MCF 10A (cell line): ENCODE measurements at regions not wholly inside any gene's neighbourhood (a gene's known extent, or its start where the extent isn't known, plus 50 kb on each side); places are given as distances from the start of the nearest gene placed in this dataset.

Experiments
- BruUV-seq: library from RNA; stranded (reverse); fragments of 400-500 nt; replicated peaks from 2 replicates; lab custom pipeline; 2021; lab: Mats Ljungman, UMichigan
- CTCF ChIA-PET: fragments of 300-600 bp; sonication (Branson Sonifier 250); formaldehyde crosslinking; extraction: SDS; loops from one replicate; lab custom pipeline; 2021; ENCODE audit warnings: antibody characterized with exemption, inconsistent platforms; lab: Yijun Ruan, JAX
- POLR2A ChIA-PET: fragments of 300-600, 350-650 bp; sonication (Branson Sonifier 250); formaldehyde crosslinking; extraction: SDS; loops from one replicate; lab custom pipeline; 2020; ENCODE audit warnings: antibody characterized with exemption, inconsistent platforms; lab: Yijun Ruan, JAX
- DNase-seq: peaks from one replicate; pipeline ENCODE4 v3.0.0-alpha.2; 2018; ENCODE audit not compliant: unreplicated experiment
- H3K27ac Mint-ChIP-seq: one replicate; pipeline ENCODE4 v1.8.0; 2022; ENCODE audit warnings: mild to moderate bottlenecking, low read depth, mixed read lengths; ENCODE audit not compliant: unreplicated experiment
- H3K27me3 Mint-ChIP-seq: one replicate; pipeline ENCODE4 v1.8.0; 2022; ENCODE audit warnings: mixed read lengths; ENCODE audit not compliant: insufficient read depth, unreplicated experiment
- H3K36me3 Mint-ChIP-seq: one replicate; pipeline ENCODE4 v1.8.0; 2022; ENCODE audit warnings: mild to moderate bottlenecking, moderate library complexity, mixed read lengths; ENCODE audit not compliant: insufficient read depth, unreplicated experiment
- H3K4me1 Mint-ChIP-seq: one replicate; pipeline ENCODE4 v1.8.0; 2022; ENCODE audit warnings: mixed read lengths; ENCODE audit not compliant: insufficient read depth, unreplicated experiment
- H3K4me3 Mint-ChIP-seq: one replicate; pipeline ENCODE4 v1.8.0; 2022; ENCODE audit warnings: mild to moderate bottlenecking, moderate library complexity, mixed read lengths; ENCODE audit not compliant: unreplicated experiment
- H3K9me3 Mint-ChIP-seq: one replicate; pipeline ENCODE4 v1.8.0; 2022; ENCODE audit warnings: mixed read lengths; ENCODE audit not compliant: unreplicated experiment
- intact Hi-C: fragments of 100-400 bp; cut with micrococcal nuclease; formaldehyde crosslinking; loops from 2 replicates; pipeline ENCODE4 v1.14.1; 2022
- TF ChIP-seq, protein P1 (sequence below): fragments of 200-600 bp; IDR thresholded peaks from one replicate; pipeline ENCODE4 v1.8.0; 2022; ENCODE audit warnings: antibody characterized with exemption, mild to moderate bottlenecking; ENCODE audit not compliant: unreplicated experiment

DNA sequence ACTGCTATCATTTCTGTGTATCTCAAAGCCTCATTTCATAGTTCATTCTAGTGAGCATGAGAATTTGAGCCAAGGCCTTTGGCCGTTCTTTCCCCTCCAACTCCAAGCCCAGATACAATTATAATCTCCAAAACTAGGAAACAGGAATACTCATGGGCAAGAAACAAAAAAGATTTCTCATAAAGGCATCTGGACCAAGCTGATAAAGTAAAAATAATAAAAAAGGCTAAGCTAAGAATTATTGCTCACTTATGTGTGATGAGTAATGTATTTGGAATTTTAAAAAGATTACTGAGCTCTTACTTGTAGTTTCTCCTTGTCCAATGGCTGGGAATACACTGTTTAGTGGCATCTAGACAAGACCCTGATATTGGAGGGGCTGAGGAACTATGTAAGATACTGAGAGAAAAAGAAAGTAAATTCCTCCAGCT lies 196.4 kb upstream of the POM121L12 start:
- no peak overlapping the region for H3K27ac Mint-ChIP-seq
- no peak for DNase-seq
- H3K27me3 Mint-ChIP-seq: peaks cover 11% of the 10 kb centered on the region
- BruUV-seq: no TSS peak
- H3K36me3 Mint-ChIP-seq: no peaks in the 10 kb centered on the region
- peaks cover 10% of the 10 kb centered on the region for H3K4me1 Mint-ChIP-seq
- peak overlapping the region; percentile 48 for H3K4me3 Mint-ChIP-seq
- POLR2A ChIA-PET: no interaction called here
- intact Hi-C loops: no loop called here
- CTCF ChIA-PET: no interaction called here
- H3K9me3 Mint-ChIP-seq: no peaks in the 10 kb centered on the region
- TF ChIP-seq, protein P1, sequence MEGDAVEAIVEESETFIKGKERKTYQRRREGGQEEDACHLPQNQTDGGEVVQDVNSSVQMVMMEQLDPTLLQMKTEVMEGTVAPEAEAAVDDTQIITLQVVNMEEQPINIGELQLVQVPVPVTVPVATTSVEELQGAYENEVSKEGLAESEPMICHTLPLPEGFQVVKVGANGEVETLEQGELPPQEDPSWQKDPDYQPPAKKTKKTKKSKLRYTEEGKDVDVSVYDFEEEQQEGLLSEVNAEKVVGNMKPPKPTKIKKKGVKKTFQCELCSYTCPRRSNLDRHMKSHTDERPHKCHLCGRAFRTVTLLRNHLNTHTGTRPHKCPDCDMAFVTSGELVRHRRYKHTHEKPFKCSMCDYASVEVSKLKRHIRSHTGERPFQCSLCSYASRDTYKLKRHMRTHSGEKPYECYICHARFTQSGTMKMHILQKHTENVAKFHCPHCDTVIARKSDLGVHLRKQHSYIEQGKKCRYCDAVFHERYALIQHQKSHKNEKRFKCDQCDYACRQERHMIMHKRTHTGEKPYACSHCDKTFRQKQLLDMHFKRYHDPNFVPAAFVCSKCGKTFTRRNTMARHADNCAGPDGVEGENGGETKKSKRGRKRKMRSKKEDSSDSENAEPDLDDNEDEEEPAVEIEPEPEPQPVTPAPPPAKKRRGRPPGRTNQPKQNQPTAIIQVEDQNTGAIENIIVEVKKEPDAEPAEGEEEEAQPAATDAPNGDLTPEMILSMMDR: no peak

DNA sequence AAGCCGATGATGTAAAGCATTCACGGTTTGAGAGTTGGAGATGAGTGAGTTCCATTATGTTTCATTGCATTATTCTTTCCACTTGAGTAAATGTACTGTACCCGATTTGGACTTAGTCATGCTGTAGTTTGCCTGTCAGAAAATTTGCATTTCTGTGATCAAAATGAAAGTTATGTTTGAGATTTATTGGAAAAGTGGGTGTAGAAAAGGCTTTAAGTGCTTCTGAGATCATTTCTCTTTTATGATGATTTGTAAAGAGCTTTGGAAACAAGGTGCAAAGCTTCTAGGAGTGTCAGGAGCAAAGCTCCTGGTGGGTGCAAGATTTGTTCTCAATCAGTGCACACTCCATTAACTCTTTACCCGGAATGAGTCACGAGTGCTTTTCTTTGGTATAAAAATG lies 204.1 kb upstream of the POM121L12 start:
- no peak for DNase-seq
- CTCF ChIA-PET: no interaction called here
- Mint-ChIP-seq H3K36me3 (no peaks in the 10 kb centered on the region), H3K27ac (no peak overlapping the region), H3K9me3 (no peaks in the 10 kb centered on the region), H3K4me1 (no peaks in the 10 kb centered on the region), H3K27me3 (peaks cover 36% of the 10 kb centered on the region), H3K4me3 (no peak overlapping the region)
- intact Hi-C loops: no loop called here
- POLR2A ChIA-PET: no interaction called here
- TF ChIP-seq, protein P1: no peak
- BruUV-seq: no TSS peak

DNA sequence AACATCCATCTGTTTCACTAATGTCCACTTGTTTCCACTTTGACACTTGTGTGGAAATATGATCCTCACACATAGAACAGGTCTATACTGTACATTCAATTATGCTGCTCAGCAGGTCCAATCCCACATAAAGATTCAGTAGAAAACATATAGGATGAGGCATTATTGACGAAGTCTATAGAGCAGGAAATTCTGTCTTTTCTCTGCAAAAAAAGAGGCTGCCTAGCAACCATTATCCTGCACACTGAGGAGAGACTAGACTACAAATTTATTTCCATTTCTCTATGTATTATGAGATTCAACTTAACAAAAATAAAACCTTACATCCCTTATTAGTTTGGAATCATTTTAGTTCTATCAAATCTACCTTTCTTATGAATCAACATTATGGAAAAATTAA lies 204.6 kb upstream of the POM121L12 start:
- Mint-ChIP-seq H3K4me1 (no peaks in the 10 kb centered on the region), H3K9me3 (no peaks in the 10 kb centered on the region), H3K36me3 (no peaks in the 10 kb centered on the region), H3K27me3 (peaks cover 36% of the 10 kb centered on the region), H3K4me3 (no peak overlapping the region), H3K27ac (no peak overlapping the region)
- ChIA-PET POLR2A (no interaction called here), CTCF (no interaction called here)
- no TSS peak for BruUV-seq
- intact Hi-C loops: no loop called here
- TF ChIP-seq, protein P1: no peak
- DNase-seq: no peak

DNA sequence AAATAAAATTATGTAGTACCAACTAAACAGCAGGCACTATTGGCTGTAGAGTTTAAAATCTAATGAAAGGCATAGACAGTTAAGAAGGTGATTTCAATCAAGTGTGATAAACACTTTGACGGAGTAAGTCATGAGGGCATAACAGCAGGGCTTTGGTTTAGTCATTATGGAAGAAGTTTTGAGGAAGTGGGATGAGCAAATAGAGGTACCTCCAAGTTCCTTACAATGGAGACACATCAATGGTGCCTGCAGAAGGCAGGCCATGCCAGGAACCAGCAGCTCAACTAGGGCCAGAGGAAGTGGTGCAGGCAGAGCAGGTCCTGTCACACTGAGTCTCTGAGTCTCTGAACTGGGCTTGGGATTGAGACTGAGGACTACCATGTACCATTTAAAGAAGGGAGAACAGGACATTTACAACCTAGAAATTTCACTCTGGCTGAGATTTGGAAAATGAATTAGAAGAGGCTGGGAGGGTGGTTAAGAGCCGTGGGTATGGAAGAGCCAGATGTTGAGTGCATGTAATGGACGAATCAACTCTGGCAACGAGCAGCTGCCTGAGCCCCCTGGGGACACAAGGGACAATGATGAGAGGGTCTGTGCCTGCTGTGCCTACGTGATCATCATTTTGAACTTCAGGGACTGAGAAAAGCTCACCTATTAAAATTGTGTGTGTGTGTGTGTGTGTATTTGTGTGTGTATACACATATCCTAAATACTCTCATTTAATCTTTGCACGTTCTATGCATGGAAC lies 208.7 kb upstream of the POM121L12 start:
- no peak overlapping the region for H3K4me3 Mint-ChIP-seq
- CTCF ChIA-PET: no interaction called here
- intact Hi-C loops: no loop called here
- POLR2A ChIA-PET: no interaction called here
- H3K27ac Mint-ChIP-seq: no peak overlapping the region
- H3K4me1 Mint-ChIP-seq: no peaks in the 10 kb centered on the region
- no TSS peak for BruUV-seq
- peaks cover 22% of the 10 kb centered on the region for H3K27me3 Mint-ChIP-seq
- no peak for DNase-seq
- no peaks in the 10 kb centered on the region for H3K36me3 Mint-ChIP-seq
- TF ChIP-seq, protein P1: no peak
- H3K9me3 Mint-ChIP-seq: peaks cover 11% of the 10 kb centered on the region
